HG03521 (cell line): ENCODE measurements at regions not wholly inside any gene's neighbourhood (a gene's known extent, or its start where the extent isn't known, plus 50 kb on each side); places are given as distances from the start of the nearest gene placed in this dataset.

Experiments
- ATAC-seq: cut with Tn5 transposase; IDR thresholded peaks from one replicate; pipeline ENCODE4 v1.9.1; 2021; ENCODE audit warnings: mild to moderate bottlenecking, moderate library complexity; ENCODE audit not compliant: unreplicated experiment

- no peak for ATAC-seq
Measured at GRCh38 chr2:199136242-199136641, 321.5 kb downstream of the SATB2 start.

GRCh38 chr2:199131876-199132275 is 325.9 kb downstream of the SATB2 start:
- ATAC-seq, result no peak

GRCh38 chr2:199131136-199131655 is 326.5 kb downstream of the SATB2 start:
- no peak for ATAC-seq

- no peak for ATAC-seq
Measured at GRCh38 chr2:199130501-199130900, 327.2 kb downstream of the SATB2 start.

GRCh38 chr2:199128476-199129229 is 329.1 kb downstream of the SATB2 start:
- no peak for ATAC-seq

GRCh38 chr2:199119796-199120195 is 337.9 kb downstream of the SATB2 start:
- no peak for ATAC-seq

- no peak for ATAC-seq
Measured at GRCh38 chr2:199118673-199119112, 339.0 kb downstream of the SATB2 start.

GRCh38 chr2:199115169-199115568 is 342.6 kb downstream of the SATB2 start:
- no peak for ATAC-seq

- ATAC-seq, result no peak
Measured at GRCh38 chr2:199113111-199113510, 344.6 kb downstream of the SATB2 start.

GRCh38 chr2:199111458-199111857 is 346.3 kb downstream of the SATB2 start:
- ATAC-seq, result no peak

GRCh38 chr2:199108056-199108455 is 349.7 kb downstream of the SATB2 start:
- no peak for ATAC-seq

- no peak for ATAC-seq
Measured at GRCh38 chr2:199105826-199106225, 351.9 kb downstream of the SATB2 start.

- ATAC-seq, result no peak
Measured at GRCh38 chr2:199101487-199101886, 356.3 kb downstream of the SATB2 start.

- ATAC-seq, result no peak
Measured at GRCh38 chr2:199100326-199101110, 357.2 kb downstream of the SATB2 start.

- no peak for ATAC-seq
Measured at GRCh38 chr2:199092419-199092818, 365.3 kb downstream of the SATB2 start.

GRCh38 chr2:199085261-199085660 is 372.5 kb downstream of the SATB2 start:
- no peak for ATAC-seq

- ATAC-seq, result no peak
Measured at GRCh38 chr2:199070322-199070949, 387.3 kb downstream of the SATB2 start.

- ATAC-seq, result no peak
Measured at GRCh38 chr2:199064201-199064600, 393.5 kb downstream of the SATB2 start.

- no peak for ATAC-seq
Measured at GRCh38 chr2:199057936-199058335, 399.8 kb downstream of the SATB2 start.

- ATAC-seq, result no peak
Measured at GRCh38 chr2:199055336-199055735, 402.4 kb downstream of the SATB2 start.

GRCh38 chr2:199042660-199043379 is 414.9 kb downstream of the SATB2 start:
- no peak for ATAC-seq
